Uterus (tissue), 2 donors: ENCODE measurements at regions not wholly inside any gene's neighbourhood (a gene's known extent, or its start where the extent isn't known, plus 50 kb on each side); places are given as distances from the start of the nearest gene placed in this dataset.

Experiments used
- CTCF ChIP-seq, 4 experiments: fragments of 200-600 bp in 2 of 4; fragments of 450-650 bp in 2 of 4; sonication (generic) in 2 of 4; IDR thresholded peaks; one replicate each; pipeline ENCODE4 v1.5.1; 2016 to 2019; ENCODE audit warnings: antibody characterized with exemption in 4 of 4, mild to moderate bottlenecking in 2 of 4, moderate library complexity in 1 of 4
- POLR2A ChIP-seq, 2 donors: fragments of 450-650 bp; IDR thresholded peaks; one replicate each; pipeline ENCODE4 v1.6.1; 2016; ENCODE audit warnings: antibody characterized with exemption in 2 of 2, mild to moderate bottlenecking in 1 of 2, moderate library complexity in 1 of 2

GRCh38 chr9:134982311-134982710 lies 64.6 kb upstream of the FCN1 start:
- TF ChIP-seq CTCF (IDR thresholded peaks at IDR 0.05) (no peak), POLR2A (IDR thresholded peaks at IDR 0.05) (no peak)
